DMS153 treated with DMSO at 0.1 percent for 48 hours (cell line): ENCODE measurements at regions not wholly inside any gene's neighbourhood (a gene's known extent, or its start where the extent isn't known, plus 50 kb on each side); places are given as distances from the start of the nearest gene placed in this dataset.
A peak's percentile ranks its signal among the peaks of the same experiment; 100 is the strongest.

Experiments used
- DNase-seq: peaks from one replicate; lab custom pipeline; 2025; ENCODE audit not compliant: unreplicated experiment; lab: John Stamatoyannopoulos, UW

- no peak for DNase-seq
Measured at GRCh38 chr6:15048367-15048766, 197.5 kb upstream of the JARID2 start.

- no peak for DNase-seq
Measured at GRCh38 chr6:15058200-15059061, 187.4 kb upstream of the JARID2 start.

GRCh38 chr6:15061180-15061641 is 184.7 kb upstream of the JARID2 start:
- DNase-seq: peak; percentile 15

DNA sequence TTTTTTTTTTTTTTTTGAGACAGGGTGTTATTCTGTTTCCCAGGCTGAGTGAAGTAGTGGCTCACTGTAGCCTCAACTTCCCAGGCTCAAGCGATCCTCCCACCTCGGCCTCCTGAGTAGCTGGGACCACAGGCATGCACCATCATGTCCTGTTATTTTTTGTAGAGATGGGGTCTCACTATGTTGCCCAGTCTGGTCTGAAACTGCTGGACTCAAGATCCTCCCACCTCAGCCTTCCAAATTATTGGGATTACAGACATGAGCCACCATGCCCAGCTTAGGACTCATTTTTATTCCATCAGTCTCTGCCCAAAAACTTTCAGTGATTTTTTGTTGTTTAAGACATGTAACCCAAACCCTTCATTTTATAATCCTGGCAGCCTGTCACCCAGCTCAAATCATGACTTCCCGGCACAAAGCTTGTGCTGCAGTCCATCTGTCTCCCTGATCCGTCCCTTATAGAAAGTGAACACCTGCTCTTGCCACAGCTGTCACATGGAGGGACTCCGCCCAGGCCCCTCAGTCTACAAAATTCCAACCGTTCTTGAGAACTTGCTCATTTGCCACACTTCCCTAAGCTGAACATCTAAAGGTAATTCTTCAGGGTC is 183.9 kb upstream of the JARID2 start:
- no peak for DNase-seq

- no peak for DNase-seq
Measured at GRCh38 chr6:15062516-15063252, 183.2 kb upstream of the JARID2 start.

DNA sequence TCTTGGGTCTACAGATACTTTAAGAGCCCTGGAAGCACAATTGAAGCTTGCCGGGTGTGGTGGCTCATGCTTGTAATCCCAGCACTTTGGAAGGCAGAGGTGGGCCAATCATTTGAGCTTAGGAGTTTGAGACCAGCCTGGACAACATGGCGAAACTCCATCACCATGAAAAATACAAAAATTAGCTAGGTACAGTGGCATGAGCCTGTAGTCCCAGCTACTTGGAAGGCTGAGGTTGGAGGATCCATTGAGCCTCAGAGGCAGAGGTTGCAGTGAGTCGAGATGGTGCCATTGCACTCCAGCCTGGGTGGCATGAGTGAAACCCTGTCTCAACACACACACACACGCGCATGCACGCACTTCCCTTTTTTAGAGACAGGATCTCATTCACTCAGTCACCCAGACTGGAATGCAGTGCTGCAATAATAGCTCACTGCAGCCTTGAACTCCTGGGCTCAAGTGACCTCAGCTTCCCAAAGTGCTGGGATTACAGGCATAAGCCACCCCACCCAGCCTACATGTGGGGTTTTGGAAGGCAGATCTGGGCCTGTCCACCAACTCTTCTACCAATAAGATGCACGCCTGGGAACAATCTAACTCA is 182.5 kb upstream of the JARID2 start:
- no peak for DNase-seq

DNA sequence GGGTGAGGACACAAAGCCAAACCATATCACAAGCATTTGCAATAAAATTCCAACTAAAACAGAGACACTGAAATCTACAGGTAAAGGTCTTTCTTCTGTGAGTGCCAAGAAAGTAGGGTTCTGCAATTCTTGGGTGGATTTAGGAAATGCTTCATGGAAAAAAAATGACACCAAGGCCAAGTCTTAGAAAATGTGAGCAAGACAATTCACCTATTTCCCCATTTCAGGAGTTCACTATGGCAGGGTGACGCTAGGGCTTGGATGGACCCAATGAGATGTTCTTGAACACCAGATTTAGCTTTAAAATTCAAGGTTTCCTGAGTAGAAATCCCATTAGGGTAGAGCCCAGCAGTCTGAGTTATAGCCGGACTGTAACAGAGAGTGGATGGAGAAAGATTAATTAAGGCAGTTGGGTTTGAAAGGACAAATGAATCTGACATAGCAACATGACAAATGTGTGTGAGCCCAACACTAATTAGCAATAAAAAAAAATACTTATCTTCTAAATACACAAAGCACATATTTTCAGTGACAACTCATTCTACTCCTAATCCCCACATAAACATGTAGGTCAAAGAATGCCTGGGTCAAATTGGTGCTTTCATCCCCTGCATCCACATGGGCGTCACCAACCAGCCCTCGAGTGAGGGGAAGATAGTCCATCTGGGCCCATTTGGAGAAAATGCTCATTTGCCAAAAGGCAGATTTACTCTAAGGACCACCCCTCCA is 180.4 kb upstream of the JARID2 start:
- DNase-seq: no peak

DNA sequence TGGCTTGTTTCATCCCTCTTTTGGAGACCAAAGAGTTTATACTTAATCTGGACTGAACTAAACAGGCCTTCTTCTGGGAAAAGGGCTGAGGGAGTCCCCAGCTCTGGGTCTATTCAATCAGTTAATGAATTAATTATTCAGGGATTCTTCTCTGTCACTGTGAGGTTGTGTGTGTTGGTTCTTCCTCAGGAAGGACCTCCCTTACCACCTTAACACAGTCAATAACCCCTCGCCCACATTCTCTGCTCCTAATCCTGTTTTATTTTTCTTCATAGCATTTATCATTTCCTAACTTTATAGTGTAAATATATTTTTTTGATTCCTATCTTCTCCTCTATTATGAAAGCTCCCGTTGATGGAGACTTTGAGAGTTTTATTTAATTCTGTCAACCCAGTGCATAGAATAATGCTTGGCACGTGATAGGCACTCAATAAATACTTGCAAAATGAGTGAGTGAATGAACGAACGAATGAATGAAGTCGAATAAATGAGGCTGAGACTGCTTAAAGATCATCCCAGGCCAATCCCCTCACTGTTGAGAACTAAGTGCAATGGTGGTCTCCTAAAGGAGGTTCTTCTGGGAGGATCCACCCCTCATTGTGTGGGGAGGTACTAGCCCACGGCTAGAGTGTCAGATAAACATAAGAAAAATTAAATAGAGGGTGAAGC is 179.6 kb upstream of the JARID2 start:
- DNase-seq: no peak

- no peak for DNase-seq
Measured at GRCh38 chr6:15073344-15073789, 172.5 kb upstream of the JARID2 start.

GRCh38 chr6:15073883-15074465 is 171.9 kb upstream of the JARID2 start:
- no peak for DNase-seq

- no peak for DNase-seq
Measured at GRCh38 chr6:15074806-15075205, 171.1 kb upstream of the JARID2 start.

DNA sequence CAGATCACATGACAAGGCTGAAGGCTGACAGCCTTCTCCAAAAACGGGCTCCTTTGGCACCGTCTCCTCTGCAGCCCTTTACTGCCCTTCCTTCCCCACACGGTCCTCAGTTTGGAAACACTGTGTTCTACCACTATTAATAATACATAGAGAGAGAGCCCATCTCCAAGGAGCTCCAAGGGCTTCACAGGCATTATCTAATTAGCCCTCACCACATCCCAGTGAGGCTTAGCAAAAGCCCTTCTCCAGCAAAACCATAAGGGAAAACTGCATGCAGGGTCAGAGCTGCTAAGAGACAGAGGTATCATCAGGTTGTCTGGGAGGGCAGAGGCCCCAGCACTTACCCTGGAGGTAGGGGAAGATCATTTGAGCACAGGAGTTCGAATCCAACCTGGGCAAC is 169.3 kb upstream of the JARID2 start:
- DNase-seq: no peak

GRCh38 chr6:15077006-15077405 is 168.9 kb upstream of the JARID2 start:
- no peak for DNase-seq

- no peak for DNase-seq
Measured at GRCh38 chr6:15077961-15078360, 167.9 kb upstream of the JARID2 start.

DNA sequence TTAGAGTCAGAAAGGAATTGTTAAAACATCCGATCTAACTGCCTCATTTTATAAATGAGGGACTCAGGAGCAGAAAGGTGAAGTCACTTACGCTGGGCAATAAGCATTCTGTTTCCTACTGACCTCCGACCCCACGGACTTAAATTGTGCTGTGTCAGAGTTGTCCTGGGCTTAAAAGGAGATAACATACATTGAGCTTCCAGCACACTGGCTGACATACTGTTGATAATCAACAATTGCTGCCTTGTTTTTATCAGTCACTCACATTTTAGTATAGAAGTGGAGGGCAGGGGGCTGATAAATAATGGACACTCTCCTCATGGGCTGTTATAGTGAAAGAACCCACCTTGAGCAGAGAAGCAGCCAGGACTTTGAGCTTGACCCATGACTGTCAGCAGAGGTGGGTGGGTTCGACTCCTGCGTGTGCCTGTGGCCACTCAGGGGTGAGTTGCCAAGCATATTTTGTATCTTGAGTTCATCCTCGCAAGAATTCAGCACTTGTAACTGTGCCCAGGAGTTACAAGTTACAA is 166.5 kb upstream of the JARID2 start:
- DNase-seq: no peak

- no peak for DNase-seq
Measured at GRCh38 chr6:15080895-15081294, 165.0 kb upstream of the JARID2 start.

GRCh38 chr6:15081447-15081846 is 164.4 kb upstream of the JARID2 start:
- DNase-seq: no peak

GRCh38 chr6:15082708-15083107 is 163.2 kb upstream of the JARID2 start:
- DNase-seq: no peak

GRCh38 chr6:15086348-15087158 is 159.3 kb upstream of the JARID2 start:
- no peak for DNase-seq
